K562 (cell line): ENCODE measurements at regions not wholly inside any gene's neighbourhood (a gene's known extent, or its start where the extent isn't known, plus 50 kb on each side); places are given as distances from the start of the nearest gene placed in this dataset.

Source experiments
- ATAC-seq: fragments of 200-7000 bp; cut with Tn5 transposase; 3 replicates; pipeline ENCODE4 v1.9.1; 2020; ENCODE audit warnings: moderate library complexity
- BruUV-seq: library from RNA; stranded (reverse); fragments of 400-500 nt; replicated peaks from 2 replicates; lab custom pipeline; 2021; lab: Mats Ljungman, UMichigan
- CTCF ChIA-PET: fragments of 300-600 bp; formaldehyde crosslinking; extraction: SDS; loops from one replicate; lab custom pipeline; 2021; ENCODE audit warnings: low intra/inter-chr PET ratio; lab: Yijun Ruan, JAX
- POLR2A ChIA-PET: fragments of 300-600, 350-650 bp; sonication (Branson Sonifier 250); formaldehyde crosslinking; extraction: SDS; loops from one replicate; lab custom pipeline; 2021; ENCODE audit warnings: antibody characterized with exemption, inconsistent platforms; lab: Yijun Ruan, JAX
- DNase-seq, 4 experiments: peaks; one replicate each; pipeline versions ENCODE4 v3.0.0 to v3.0.0-alpha.2; 2011 to 2018; ENCODE audit warnings: low spot score in 3 of 4, mixed read lengths in 3 of 4; ENCODE audit errors: extremely low read depth in 1 of 4
- FAIRE-seq: peaks from 2 replicates; lab custom pipeline; 2011; peaks lifted over from hg19 to GRCh38; lab: Jason Lieb, UNC
- H2AFZ ChIP-seq: 2 replicates; pipeline ENCODE4 v1.6.0; 2011; ENCODE audit warnings: low read depth, low read length, control low read depth, inconsistent platforms
- H3K27ac ChIP-seq: fragments of 200-600 bp; 3 replicates; pipeline ENCODE4 v1.8.0; 2011; ENCODE audit warnings: low read depth, mild to moderate bottlenecking, control low read depth, inconsistent platforms, low read length, moderate library complexity, mixed read lengths; ENCODE audit errors: extremely low read depth
- H3K27me3 ChIP-seq, 2 experiments: fragments of 300-600 bp in 1 of 2; 2 replicates in 1 of 2; 3 replicates in 1 of 2; pipeline versions ENCODE4 v1.6.0 to v1.8.0; 2011; ENCODE audit warnings: inconsistent platforms in 2 of 2, low read length in 2 of 2, mild to moderate bottlenecking in 1 of 2, mixed read lengths in 1 of 2, moderate library complexity in 1 of 2; ENCODE audit not compliant: control insufficient read depth in 2 of 2, insufficient read depth in 2 of 2
- H3K36me3 ChIP-seq: fragments of 300-600 bp; 3 replicates; pipeline ENCODE4 v1.8.0; 2011; ENCODE audit warnings: mild to moderate bottlenecking, low read length, inconsistent platforms; ENCODE audit not compliant: control insufficient read depth, insufficient read depth
- H3K4me1 ChIP-seq, 2 experiments: fragments of 200-600 bp in 1 of 2; replicated peaks in 1 of 2; 2 replicates in 1 of 2; 3 replicates in 1 of 2; pipeline versions ENCODE4 v1.5.1 to v1.8.0; 2011; ENCODE audit warnings: inconsistent platforms in 2 of 2, low read length in 2 of 2, mild to moderate bottlenecking in 1 of 2, mixed read lengths in 1 of 2, moderate library complexity in 1 of 2; ENCODE audit not compliant: control insufficient read depth in 2 of 2, insufficient read depth in 2 of 2
- H3K4me2 ChIP-seq: 2 replicates; pipeline ENCODE4 v1.6.1; 2011; ENCODE audit warnings: low read length, control low read depth, inconsistent platforms, mixed read lengths; ENCODE audit not compliant: insufficient read depth
- H3K4me3 ChIP-seq: fragments of 200-600 bp; sonication (generic), shearing (Covaris generic); 2 replicates; pipeline ENCODE4 v1.5.1; 2016; ENCODE audit warnings: control low read depth, inconsistent platforms
- H3K79me2 ChIP-seq: fragments of 200-600 bp; 3 replicates; pipeline ENCODE4 v1.8.0; 2011; ENCODE audit warnings: low read length, inconsistent platforms; ENCODE audit not compliant: control insufficient read depth, insufficient read depth
- H3K9ac ChIP-seq, 2 experiments: 2 replicates each; pipeline versions ENCODE4 v1.6.0 to v1.6.1; 2011; ENCODE audit warnings: low read depth in 2 of 2, low read length in 2 of 2, control low read depth in 1 of 2, inconsistent platforms in 1 of 2, mild to moderate bottlenecking in 1 of 2, mixed read lengths in 1 of 2; ENCODE audit not compliant: insufficient read depth in 1 of 2
- H3K9me1 ChIP-seq: one replicate; pipeline ENCODE4 v1.6.0; 2011; ENCODE audit warnings: inconsistent platforms, mild to moderate bottlenecking, low read length, moderate library complexity; ENCODE audit not compliant: control insufficient read depth, insufficient read depth
- H3K9me3 ChIP-seq: replicated peaks from 2 replicates; pipeline ENCODE4 v1.5.1; 2011; ENCODE audit warnings: low read depth, low read length, inconsistent platforms; ENCODE audit not compliant: control insufficient read depth, insufficient read depth
- H4K20me1 ChIP-seq: replicated peaks from 2 replicates; pipeline ENCODE4 v1.6.1; 2011; ENCODE audit warnings: low read length, inconsistent platforms, mixed read lengths; ENCODE audit not compliant: control insufficient read depth, insufficient read depth
- ARNT ChIP-seq, 2 experiments: fragments of 450-650 bp; IDR thresholded peaks; 2 replicates each; pipeline ENCODE4 v1.6.1; 2016; ENCODE audit warnings: mild to moderate bottlenecking in 1 of 2
- CBX5 ChIP-seq: IDR thresholded peaks from 2 replicates; pipeline ENCODE4 v1.6.1; 2014; ENCODE audit warnings: low read depth, borderline replicate concordance
- ETV6 ChIP-seq, 3 experiments: fragments of 150-350 bp in 1 of 3; sonication (generic) in 1 of 3; formaldehyde crosslinking in 1 of 3; IDR thresholded peaks; 2 replicates each; pipeline versions ENCODE4 v1.6.1 to v1.8.0; 2014 to 2022; ENCODE audit warnings: borderline replicate concordance in 2 of 3, low read depth in 2 of 3, antibody characterized with exemption in 1 of 3, low read length in 1 of 3, mild to moderate bottlenecking in 1 of 3, missing genetic modification reagents in 1 of 3
- FOXJ2 ChIP-seq: fragments of 200-800 bp; sonication (Bioruptor generic); IDR thresholded peaks from 2 replicates; pipeline ENCODE4 v1.6.1; 2016; ENCODE audit warnings: missing genetic modification characterization, missing compliant biosample characterization
- NFXL1 ChIP-seq: fragments of 450-650 bp; formaldehyde crosslinking; IDR thresholded peaks from 2 replicates; pipeline ENCODE4 v1.4.0; 2021; ENCODE audit warnings: mild to moderate bottlenecking
- POLR2G ChIP-seq: fragments of 200-400 bp; formaldehyde crosslinking; IDR thresholded peaks from 2 replicates; pipeline ENCODE4 v1.6.1; 2017; ENCODE audit warnings: low read depth, mild to moderate bottlenecking, antibody characterized with exemption, low read length, moderate library complexity
- TBL1XR1 ChIP-seq, 2 experiments: IDR thresholded peaks; 2 replicates each; pipeline ENCODE4 v1.6.1; 2012; ENCODE audit warnings: improper control_type of control experiment in 2 of 2, low read length in 2 of 2, mild to moderate bottlenecking in 1 of 2
- ZNF143 ChIP-seq: sonication (generic); formaldehyde crosslinking; IDR thresholded peaks from 2 replicates; pipeline ENCODE4 v1.9.0; 2022; ENCODE audit warnings: mild to moderate bottlenecking, missing genetic modification reagents
- ZNF282 ChIP-seq: sonication (generic); formaldehyde crosslinking; IDR thresholded peaks from 2 replicates; pipeline ENCODE4 v1.8.1; 2023; ENCODE audit warnings: missing genetic modification reagents
- ZNF583 ChIP-seq: fragments of 250-450 bp; sonication (Bioruptor Pico); IDR thresholded peaks from 2 replicates; pipeline ENCODE4 v1.4.0; 2020
- WGBS: fragments of 100-300 bp; shearing (Covaris generic); methylation state at CpG from one replicate; pipeline ENCODE4 v1.1.6; 2016; ENCODE audit warnings: low coverage, mixed read lengths; ENCODE audit not compliant: insufficient coverage; ENCODE audit errors: missing lambda C conversion rate; 5-methylcytosine and 5-hydroxymethylcytosine counted together
- in situ Hi-C: fragments of 300-500 bp; cut with MboI; formaldehyde crosslinking; loops from 4 replicates; pipeline ENCODE4 v1.15.0; 2018; ENCODE audit warnings: inconsistent platforms, mixed read lengths
- intact Hi-C: fragments of 100-400 bp; cut with micrococcal nuclease; formaldehyde crosslinking; loops from 2 replicates; pipeline ENCODE4 v1.14.2; 2022
- TF ChIP-seq, protein P1 (sequence below): fragments of 250-450 bp; sonication (Bioruptor Pico); IDR thresholded peaks from 2 replicates; pipeline ENCODE4 v1.4.0; 2020
- TF ChIP-seq, protein P2 (sequence below): fragments of 450-650 bp; IDR thresholded peaks from 2 replicates; pipeline ENCODE4 v1.6.1; 2017; ENCODE audit warnings: antibody characterized with exemption

DNA sequence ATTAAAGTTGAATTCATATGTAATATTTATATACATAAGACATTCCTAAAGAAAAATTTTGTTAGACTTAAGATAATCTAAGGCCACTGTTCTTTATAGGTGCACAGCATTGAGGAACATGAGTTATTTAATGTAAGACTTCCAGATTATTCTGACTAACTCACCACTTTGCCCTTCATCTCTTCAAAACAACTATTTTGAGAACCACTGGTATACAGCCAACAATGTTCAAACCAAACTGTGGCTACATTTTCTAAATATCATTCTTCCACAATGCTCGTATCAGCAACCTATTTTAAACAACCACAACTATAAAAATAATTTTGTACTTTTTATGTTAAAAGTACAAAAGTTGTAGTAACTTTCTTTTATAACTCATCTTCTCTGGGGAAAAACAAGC lies 199.8 kb upstream of the ALCAM start:
- no peak overlapping the region for H3K9ac ChIP-seq
- FAIRE-seq (no peak), ATAC-seq (no peak), DNase-seq (no peak)
- no peaks in the 10 kb centered on the region for H3K36me3 ChIP-seq
- no peaks in the 10 kb centered on the region for H3K9me3 ChIP-seq
- ChIA-PET CTCF (no interaction called here), POLR2A (no interaction called here)
- no peaks in the 10 kb centered on the region for H3K27me3 ChIP-seq
- intact Hi-C loops (no loop called here), in situ Hi-C loops (no loop called here)
- H3K4me1 ChIP-seq: no peaks in the 10 kb centered on the region
- no peak for TF ChIP-seq ARNT (IDR thresholded peaks at IDR 0.05)
- TF ChIP-seq ZNF143 (CRISPR knock-in tag): no peak
- no peak for TF ChIP-seq NFXL1 (CRISPR knock-in tag)
- TF ChIP-seq ETV6 (IDR thresholded peaks at IDR 0.05; ENCODE audit: borderline replicate concordance in 1 of 2, low read depth in 2 of 2, low read length in 1 of 2): no peak
- TF ChIP-seq ETV6 (CRISPR knock-in tag; IDR thresholded peaks at IDR 0.05; ENCODE audit: borderline replicate concordance): no peak
- TF ChIP-seq FOXJ2 (tag): no peak
- TF ChIP-seq POLR2G: no peak
- no peak for TF ChIP-seq CBX5
- no peak for TF ChIP-seq ZNF282 (CRISPR knock-in tag)
- TF ChIP-seq, protein P1, sequence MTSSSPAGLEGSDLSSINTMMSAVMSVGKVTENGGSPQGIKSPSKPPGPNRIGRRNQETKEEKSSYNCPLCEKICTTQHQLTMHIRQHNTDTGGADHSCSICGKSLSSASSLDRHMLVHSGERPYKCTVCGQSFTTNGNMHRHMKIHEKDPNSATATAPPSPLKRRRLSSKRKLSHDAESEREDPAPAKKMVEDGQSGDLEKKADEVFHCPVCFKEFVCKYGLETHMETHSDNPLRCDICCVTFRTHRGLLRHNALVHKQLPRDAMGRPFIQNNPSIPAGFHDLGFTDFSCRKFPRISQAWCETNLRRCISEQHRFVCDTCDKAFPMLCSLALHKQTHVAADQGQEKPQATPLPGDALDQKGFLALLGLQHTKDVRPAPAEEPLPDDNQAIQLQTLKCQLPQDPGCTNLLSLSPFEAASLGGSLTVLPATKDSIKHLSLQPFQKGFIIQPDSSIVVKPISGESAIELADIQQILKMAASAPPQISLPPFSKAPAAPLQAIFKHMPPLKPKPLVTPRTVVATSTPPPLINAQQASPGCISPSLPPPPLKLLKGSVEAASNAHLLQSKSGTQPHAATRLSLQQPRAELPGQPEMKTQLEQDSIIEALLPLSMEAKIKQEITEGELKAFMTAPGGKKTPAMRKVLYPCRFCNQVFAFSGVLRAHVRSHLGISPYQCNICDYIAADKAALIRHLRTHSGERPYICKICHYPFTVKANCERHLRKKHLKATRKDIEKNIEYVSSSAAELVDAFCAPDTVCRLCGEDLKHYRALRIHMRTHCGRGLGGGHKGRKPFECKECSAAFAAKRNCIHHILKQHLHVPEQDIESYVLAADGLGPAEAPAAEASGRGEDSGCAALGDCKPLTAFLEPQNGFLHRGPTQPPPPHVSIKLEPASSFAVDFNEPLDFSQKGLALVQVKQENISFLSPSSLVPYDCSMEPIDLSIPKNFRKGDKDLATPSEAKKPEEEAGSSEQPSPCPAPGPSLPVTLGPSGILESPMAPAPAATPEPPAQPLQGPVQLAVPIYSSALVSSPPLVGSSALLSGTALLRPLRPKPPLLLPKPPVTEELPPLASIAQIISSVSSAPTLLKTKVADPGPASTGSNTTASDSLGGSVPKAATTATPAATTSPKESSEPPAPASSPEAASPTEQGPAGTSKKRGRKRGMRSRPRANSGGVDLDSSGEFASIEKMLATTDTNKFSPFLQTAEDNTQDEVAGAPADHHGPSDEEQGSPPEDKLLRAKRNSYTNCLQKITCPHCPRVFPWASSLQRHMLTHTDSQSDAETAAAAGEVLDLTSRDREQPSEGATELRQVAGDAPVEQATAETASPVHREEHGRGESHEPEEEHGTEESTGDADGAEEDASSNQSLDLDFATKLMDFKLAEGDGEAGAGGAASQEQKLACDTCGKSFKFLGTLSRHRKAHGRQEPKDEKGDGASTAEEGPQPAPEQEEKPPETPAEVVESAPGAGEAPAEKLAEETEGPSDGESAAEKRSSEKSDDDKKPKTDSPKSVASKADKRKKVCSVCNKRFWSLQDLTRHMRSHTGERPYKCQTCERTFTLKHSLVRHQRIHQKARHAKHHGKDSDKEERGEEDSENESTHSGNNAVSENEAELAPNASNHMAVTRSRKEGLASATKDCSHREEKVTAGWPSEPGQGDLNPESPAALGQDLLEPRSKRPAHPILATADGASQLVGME (CRISPR knock-in tag): no peak
- no peak for TF ChIP-seq TBL1XR1 (IDR thresholded peaks at IDR 0.05; ENCODE audit: low read length in 2 of 2)
- TF ChIP-seq, protein P2, sequence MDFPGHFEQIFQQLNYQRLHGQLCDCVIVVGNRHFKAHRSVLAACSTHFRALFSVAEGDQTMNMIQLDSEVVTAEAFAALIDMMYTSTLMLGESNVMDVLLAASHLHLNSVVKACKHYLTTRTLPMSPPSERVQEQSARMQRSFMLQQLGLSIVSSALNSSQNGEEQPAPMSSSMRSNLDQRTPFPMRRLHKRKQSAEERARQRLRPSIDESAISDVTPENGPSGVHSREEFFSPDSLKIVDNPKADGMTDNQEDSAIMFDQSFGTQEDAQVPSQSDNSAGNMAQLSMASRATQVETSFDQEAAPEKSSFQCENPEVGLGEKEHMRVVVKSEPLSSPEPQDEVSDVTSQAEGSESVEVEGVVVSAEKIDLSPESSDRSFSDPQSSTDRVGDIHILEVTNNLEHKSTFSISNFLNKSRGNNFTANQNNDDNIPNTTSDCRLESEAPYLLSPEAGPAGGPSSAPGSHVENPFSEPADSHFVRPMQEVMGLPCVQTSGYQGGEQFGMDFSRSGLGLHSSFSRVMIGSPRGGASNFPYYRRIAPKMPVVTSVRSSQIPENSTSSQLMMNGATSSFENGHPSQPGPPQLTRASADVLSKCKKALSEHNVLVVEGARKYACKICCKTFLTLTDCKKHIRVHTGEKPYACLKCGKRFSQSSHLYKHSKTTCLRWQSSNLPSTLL: no peak
- no peak for TF ChIP-seq ZNF583
- no peak overlapping the region for H2AFZ ChIP-seq
- no peak overlapping the region for H3K27ac ChIP-seq
- no peaks in the 10 kb centered on the region for H3K9me1 ChIP-seq
- 0% methylated on average over 1 of the region's 1 CpG for WGBS
- H3K4me3 ChIP-seq: no peak overlapping the region
- no peaks in the 10 kb centered on the region for H4K20me1 ChIP-seq
- no peak overlapping the region for H3K4me2 ChIP-seq
- no TSS peak for BruUV-seq
- no peaks in the 10 kb centered on the region for H3K79me2 ChIP-seq
